ENCODE measurements at regions not wholly inside any gene's neighbourhood (a gene's known extent, or its start where the extent isn't known, plus 50 kb on each side); places are given as distances from the start of the nearest gene placed in this dataset.

- TF ChIP-seq POLR2A (IDR thresholded peaks at IDR 0.05) (no peak), CTCF (IDR thresholded peaks at IDR 0.05) (no peak)
Measured at GRCh38 chr18:59778434-59778833, 81.2 kb upstream of the CCBE1 start.
